ENCODE measurements at regions not wholly inside any gene's neighbourhood (a gene's known extent, or its start where the extent isn't known, plus 50 kb on each side); places are given as distances from the start of the nearest gene placed in this dataset.

DNA sequence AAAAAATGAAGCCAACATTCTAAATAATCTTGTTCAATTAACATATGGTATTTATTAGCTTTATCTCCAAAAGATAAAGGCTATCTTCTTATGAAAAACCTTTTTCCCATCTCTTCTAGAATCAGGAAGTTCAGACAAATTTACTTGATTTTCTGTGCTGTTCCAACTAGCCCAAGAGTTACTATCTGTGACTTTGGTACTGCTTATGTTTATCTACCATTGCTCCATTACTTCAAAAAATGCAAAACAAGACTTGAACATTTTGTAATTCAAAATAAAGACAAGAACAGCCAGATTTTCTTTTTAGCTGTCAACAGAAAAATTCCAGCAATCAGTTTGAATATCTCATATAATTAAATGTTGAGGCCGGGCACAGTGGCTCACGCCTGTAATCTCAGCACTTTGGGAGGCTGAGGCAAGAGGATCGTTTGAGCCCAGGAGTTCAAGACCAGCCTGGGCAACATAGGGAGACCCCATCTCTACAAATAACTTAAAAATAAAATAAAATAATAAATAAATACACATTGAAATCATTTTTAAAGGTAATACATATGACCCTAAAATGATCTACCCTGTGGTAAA lies 188.5 kb downstream of the LTN1 start:
- H3K36me3 ChIP-seq (ENCODE audit: control insufficient read depth in 2 of 2, extremely low read depth in 1 of 2, insufficient read depth in 2 of 2, low read length in 2 of 2) = no peaks in the 10 kb centered on the region
- no peaks in the 10 kb centered on the region for H3K4me1 ChIP-seq (ENCODE audit: control insufficient read depth, extremely low read depth, insufficient read depth, low read length)
- no peak overlapping the region for H3K9ac ChIP-seq (replicated peaks; ENCODE audit: extremely low read depth, insufficient read depth, low read length)
- H2AFZ ChIP-seq (ENCODE audit: low read depth, low read length) = no peak overlapping the region
- no peaks in the 10 kb centered on the region for H3K9me1 ChIP-seq (replicated peaks; ENCODE audit: control insufficient read depth, extremely low read depth, insufficient read depth, low read length)
- no peaks in the 10 kb centered on the region for H3K9me3 ChIP-seq (replicated peaks; ENCODE audit: control insufficient read depth, insufficient read depth, low read length)
- intact Hi-C loops (cut with micrococcal nuclease) (no loop called here), dilution Hi-C loops (cut with MboI; ENCODE audit: extremely low pct_ligation_motif_present, low sequenced_read_pairs) (no loop called here)
- ChIA-PET CTCF (interaction anchor here (1.0 kb wide), 1 partner anchor 59 kb away, joined by 4 read pairs; no protein-coding TSS in a partner anchor), POLR2A (no interaction called here)
- no peaks in the 10 kb centered on the region for H4K20me1 ChIP-seq (replicated peaks; ENCODE audit: control insufficient read depth, extremely low read depth, insufficient read depth, low read length)
- BruUV-seq (replicated peaks) = no TSS peak
- no peaks in the 10 kb centered on the region for H3K79me2 ChIP-seq (ENCODE audit: control insufficient read depth, insufficient read depth, low read length)
- H3K4me3 ChIP-seq (replicated peaks in 1 of 3; ENCODE audit: insufficient read depth in 1 of 3, low read depth in 1 of 3, low read length in 3 of 3) = no peak overlapping the region
- DNase-seq (ENCODE audit: low read depth, low spot score) (no peak), FAIRE-seq (no peak)
- H3K27ac ChIP-seq (ENCODE audit: insufficient read depth, low read depth, low read length) = no peak overlapping the region
- no peak overlapping the region for H3K4me2 ChIP-seq (ENCODE audit: insufficient read depth, low read length)
- TF ChIP-seq FOS (IDR thresholded peaks at IDR 0.05; ENCODE audit: borderline replicate concordance, insufficient read depth, low read length) = no peak
- TF ChIP-seq, protein P1, sequence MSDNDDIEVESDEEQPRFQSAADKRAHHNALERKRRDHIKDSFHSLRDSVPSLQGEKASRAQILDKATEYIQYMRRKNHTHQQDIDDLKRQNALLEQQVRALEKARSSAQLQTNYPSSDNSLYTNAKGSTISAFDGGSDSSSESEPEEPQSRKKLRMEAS (IDR thresholded peaks at IDR 0.05; ENCODE audit: insufficient read depth, insufficient read length) = no peak
- TF ChIP-seq, protein P2, sequence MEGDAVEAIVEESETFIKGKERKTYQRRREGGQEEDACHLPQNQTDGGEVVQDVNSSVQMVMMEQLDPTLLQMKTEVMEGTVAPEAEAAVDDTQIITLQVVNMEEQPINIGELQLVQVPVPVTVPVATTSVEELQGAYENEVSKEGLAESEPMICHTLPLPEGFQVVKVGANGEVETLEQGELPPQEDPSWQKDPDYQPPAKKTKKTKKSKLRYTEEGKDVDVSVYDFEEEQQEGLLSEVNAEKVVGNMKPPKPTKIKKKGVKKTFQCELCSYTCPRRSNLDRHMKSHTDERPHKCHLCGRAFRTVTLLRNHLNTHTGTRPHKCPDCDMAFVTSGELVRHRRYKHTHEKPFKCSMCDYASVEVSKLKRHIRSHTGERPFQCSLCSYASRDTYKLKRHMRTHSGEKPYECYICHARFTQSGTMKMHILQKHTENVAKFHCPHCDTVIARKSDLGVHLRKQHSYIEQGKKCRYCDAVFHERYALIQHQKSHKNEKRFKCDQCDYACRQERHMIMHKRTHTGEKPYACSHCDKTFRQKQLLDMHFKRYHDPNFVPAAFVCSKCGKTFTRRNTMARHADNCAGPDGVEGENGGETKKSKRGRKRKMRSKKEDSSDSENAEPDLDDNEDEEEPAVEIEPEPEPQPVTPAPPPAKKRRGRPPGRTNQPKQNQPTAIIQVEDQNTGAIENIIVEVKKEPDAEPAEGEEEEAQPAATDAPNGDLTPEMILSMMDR (IDR thresholded peaks at IDR 0.05; ENCODE audit: extremely low read depth in 1 of 2, insufficient read depth in 1 of 2, low read depth in 1 of 2, low read length in 2 of 2) = no peak
- no peaks in the 10 kb centered on the region for H3K27me3 ChIP-seq (ENCODE audit: control insufficient read depth in 2 of 2, insufficient read depth in 2 of 2, low read length in 2 of 2)

DNA sequence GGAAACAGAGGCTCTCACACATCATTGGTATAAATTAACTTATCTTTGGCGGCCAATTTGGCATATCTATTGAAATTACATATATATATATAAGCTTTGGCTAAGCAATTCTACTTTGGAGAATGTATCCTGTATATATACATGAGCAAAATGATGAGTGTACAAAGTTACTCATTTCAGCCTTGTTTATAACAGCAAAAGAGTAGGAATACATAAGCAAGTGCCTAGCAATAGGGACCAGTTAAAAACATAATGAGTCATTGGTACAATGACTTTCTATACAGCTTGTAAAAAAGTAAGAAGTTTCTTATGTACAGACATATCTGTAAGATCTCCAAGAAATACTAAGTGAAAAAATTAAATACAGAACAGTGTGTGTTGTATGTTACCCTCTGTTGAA lies 190.8 kb downstream of the LTN1 start:
- Histone ChIP-seq H3K27me3 (ENCODE audit: control insufficient read depth in 2 of 2, insufficient read depth in 2 of 2, low read length in 2 of 2) (no peaks in the 10 kb centered on the region), H3K4me2 (ENCODE audit: insufficient read depth, low read length) (no peak overlapping the region), H3K9me3 (replicated peaks; ENCODE audit: control insufficient read depth, insufficient read depth, low read length) (no peaks in the 10 kb centered on the region), H3K4me1 (ENCODE audit: control insufficient read depth, extremely low read depth, insufficient read depth, low read length) (peaks cover 7% of the 10 kb centered on the region), H3K79me2 (ENCODE audit: control insufficient read depth, insufficient read depth, low read length) (no peaks in the 10 kb centered on the region), H3K9me1 (replicated peaks; ENCODE audit: control insufficient read depth, extremely low read depth, insufficient read depth, low read length) (no peaks in the 10 kb centered on the region), H3K36me3 (ENCODE audit: control insufficient read depth in 2 of 2, extremely low read depth in 1 of 2, insufficient read depth in 2 of 2, low read length in 2 of 2) (no peaks in the 10 kb centered on the region), H2AFZ (ENCODE audit: low read depth, low read length) (no peak overlapping the region), H3K4me3 (replicated peaks in 1 of 3; ENCODE audit: insufficient read depth in 1 of 3, low read depth in 1 of 3, low read length in 3 of 3) (no peak overlapping the region), H3K9ac (replicated peaks; ENCODE audit: extremely low read depth, insufficient read depth, low read length) (no peak overlapping the region), H3K27ac (ENCODE audit: insufficient read depth, low read depth, low read length) (no peak overlapping the region), H4K20me1 (replicated peaks; ENCODE audit: control insufficient read depth, extremely low read depth, insufficient read depth, low read length) (no peaks in the 10 kb centered on the region)
- ChIA-PET CTCF (interaction anchor here (1.6 kb wide), 1 partner anchor 8 kb away, joined by 3 read pairs; no protein-coding TSS in a partner anchor), POLR2A (no interaction called here)
- TF ChIP-seq JUN (IDR thresholded peaks at IDR 0.05; ENCODE audit: borderline replicate concordance, insufficient read depth, insufficient read length, low read depth) = no peak
- TF ChIP-seq, protein P1 (IDR thresholded peaks at IDR 0.05; ENCODE audit: insufficient read depth, insufficient read length) = no peak
- BruUV-seq (replicated peaks) = no TSS peak
- FAIRE-seq (no peak), DNase-seq (ENCODE audit: low read depth, low spot score) (no peak)
- dilution Hi-C loops (cut with MboI; ENCODE audit: extremely low pct_ligation_motif_present, low sequenced_read_pairs) = no loop called here
- intact Hi-C loops (cut with micrococcal nuclease) = no loop called here
